ENCODE measurements at regions not wholly inside any gene's neighbourhood (a gene's known extent, or its start where the extent isn't known, plus 50 kb on each side); places are given as distances from the start of the nearest gene placed in this dataset.
A peak's percentile ranks its signal among the peaks of the same experiment; 100 is the strongest.

DNA sequence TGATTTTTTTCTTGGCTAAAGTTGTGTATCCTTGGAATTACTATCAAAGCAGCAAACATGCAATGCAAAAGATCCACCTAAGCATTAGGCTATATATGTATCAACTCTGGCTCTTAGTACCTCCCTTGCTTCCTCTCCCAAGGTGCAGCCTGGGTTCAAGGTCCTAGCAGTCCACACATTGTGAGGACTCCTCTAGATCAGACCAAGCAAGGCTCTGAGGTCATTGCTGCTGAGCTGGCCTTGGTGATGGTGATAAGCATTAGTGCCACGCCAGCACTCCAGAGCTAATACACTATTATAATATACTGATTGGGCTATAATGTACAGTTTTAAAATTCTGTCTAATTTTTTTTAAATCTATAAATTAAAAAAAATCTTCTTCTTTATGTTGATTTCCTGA lies 196.9 kb upstream of the BTG1 start:
- WGBS (ENCODE audit: insufficient coverage), result no CpG with 5 or more reads among the region's 1 CpG

DNA sequence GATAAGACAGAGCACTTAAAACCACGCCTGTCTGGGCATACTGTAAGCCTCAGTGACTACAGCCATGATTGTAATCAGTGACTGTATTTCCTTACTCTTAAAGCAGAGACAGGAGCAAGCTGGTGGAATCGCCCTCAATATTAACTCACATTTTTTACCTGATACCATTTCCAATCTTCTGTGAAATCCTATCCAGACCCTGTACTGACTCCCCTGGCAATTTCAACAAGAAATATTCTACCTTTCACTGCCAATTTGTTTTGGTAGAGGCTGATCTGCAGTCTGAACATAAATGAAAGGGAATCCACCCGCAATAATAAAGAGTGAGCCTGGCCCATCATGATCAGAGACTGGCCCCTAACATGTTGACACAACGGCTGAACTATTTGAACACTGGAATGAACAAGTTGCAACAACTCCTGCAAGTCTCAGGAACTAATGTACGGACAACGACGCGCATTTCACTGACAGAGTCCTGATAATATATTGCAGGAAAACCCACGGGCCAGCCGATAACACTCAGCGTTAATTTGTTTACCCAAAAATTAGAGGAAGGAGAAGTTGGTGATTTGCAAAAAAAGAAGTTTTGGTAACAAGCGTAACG lies 195.5 kb upstream of the BTG1 start:
- 84% methylated on average over 9 of the region's 13 CpGs for WGBS (ENCODE audit: insufficient coverage)
- H3K9me3 ChIP-seq (replicated peaks; ENCODE audit: control insufficient read depth, low read depth, low read length), result no peaks in the 10 kb centered on the region
- no peak overlapping the region for H3K27ac ChIP-seq (ENCODE audit: low read length)
- H3K4me3 ChIP-seq (ENCODE audit: low read length), result no peak overlapping the region
- H3K36me3 ChIP-seq (ENCODE audit: control insufficient read depth, insufficient read depth, low read length), result no peaks in the 10 kb centered on the region
- DNase-seq, result no peak
- no peaks in the 10 kb centered on the region for H3K4me1 ChIP-seq (ENCODE audit: control insufficient read depth, insufficient read depth, low read length)
- no peaks in the 10 kb centered on the region for H3K27me3 ChIP-seq (ENCODE audit: control insufficient read depth, insufficient read depth, low read length)

More for the DNA sequence above, 196.9 kb upstream of the BTG1 start:
- Histone ChIP-seq H3K27ac (ENCODE audit: low read length) (no peak overlapping the region), H3K36me3 (ENCODE audit: control insufficient read depth, insufficient read depth, low read length) (no peaks in the 10 kb centered on the region), H3K4me1 (ENCODE audit: control insufficient read depth, insufficient read depth, low read length) (no peaks in the 10 kb centered on the region), H3K4me3 (ENCODE audit: low read length) (no peak overlapping the region), H3K9me3 (replicated peaks; ENCODE audit: control insufficient read depth, low read depth, low read length) (no peaks in the 10 kb centered on the region), H3K27me3 (ENCODE audit: control insufficient read depth, insufficient read depth, low read length) (no peaks in the 10 kb centered on the region)
- no peak for DNase-seq

DNA sequence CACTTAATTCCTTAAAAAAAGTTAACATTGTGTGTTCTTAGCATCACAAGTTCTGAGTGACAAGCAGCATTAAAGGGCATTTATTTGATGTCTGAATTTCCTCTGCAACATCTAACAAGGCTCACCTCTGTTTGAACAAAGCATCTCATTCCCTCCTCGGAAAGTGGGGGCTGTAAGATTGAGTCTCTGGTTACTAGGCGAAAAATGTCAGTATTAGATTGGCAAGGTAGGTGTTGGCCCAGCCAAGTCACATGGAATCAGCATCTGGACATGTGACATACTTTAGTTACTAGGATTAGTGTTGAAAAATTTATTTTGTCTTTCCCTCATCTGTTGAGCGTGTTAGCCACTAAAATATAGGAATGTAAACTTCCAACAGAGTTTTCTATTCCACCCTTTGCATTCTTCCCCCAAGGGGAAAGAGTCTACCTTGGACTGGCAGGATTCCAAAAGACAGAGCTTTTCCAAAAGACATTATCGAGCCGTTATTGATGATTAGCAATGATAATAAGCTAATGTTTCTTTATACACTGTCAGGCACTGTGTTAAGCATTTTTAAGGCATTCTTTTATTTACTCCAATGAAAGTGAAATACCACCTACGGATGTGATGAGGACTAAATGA lies 194.9 kb upstream of the BTG1 start:
- H3K36me3 ChIP-seq (ENCODE audit: control insufficient read depth, insufficient read depth, low read length), result no peaks in the 10 kb centered on the region
- H3K4me1 ChIP-seq (ENCODE audit: control insufficient read depth, insufficient read depth, low read length), result no peaks in the 10 kb centered on the region
- no peak overlapping the region for H3K4me3 ChIP-seq (ENCODE audit: low read length)
- DNase-seq, result no peak
- no peaks in the 10 kb centered on the region for H3K9me3 ChIP-seq (replicated peaks; ENCODE audit: control insufficient read depth, low read depth, low read length)
- 100% methylated on average over 1 of the region's 6 CpGs for WGBS (ENCODE audit: insufficient coverage)
- no peak overlapping the region for H3K27ac ChIP-seq (ENCODE audit: low read length)
- no peaks in the 10 kb centered on the region for H3K27me3 ChIP-seq (ENCODE audit: control insufficient read depth, insufficient read depth, low read length)

DNA sequence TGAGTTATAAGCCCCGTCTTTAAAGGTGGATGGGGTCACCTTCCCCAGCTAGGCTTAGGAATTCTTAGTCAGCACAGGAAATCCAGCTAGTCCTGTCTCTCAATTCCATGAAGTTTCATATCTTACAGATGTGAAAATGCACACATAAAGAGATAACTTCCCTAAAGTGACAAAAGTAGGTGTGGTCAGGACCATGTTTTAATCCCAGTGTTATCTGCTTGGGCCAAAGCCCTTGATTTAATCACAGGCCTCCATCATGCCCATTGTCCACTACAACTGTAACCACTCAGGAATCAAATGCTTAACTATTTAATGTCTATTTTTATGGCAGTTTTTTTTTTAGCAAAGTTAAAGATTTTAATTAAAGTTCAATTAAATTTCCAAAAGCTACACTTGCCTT lies 194.4 kb upstream of the BTG1 start:
- Histone ChIP-seq H3K4me1 (ENCODE audit: control insufficient read depth, insufficient read depth, low read length) (no peaks in the 10 kb centered on the region), H3K36me3 (ENCODE audit: control insufficient read depth, insufficient read depth, low read length) (no peaks in the 10 kb centered on the region), H3K27ac (ENCODE audit: low read length) (no peak overlapping the region), H3K9me3 (replicated peaks; ENCODE audit: control insufficient read depth, low read depth, low read length) (no peaks in the 10 kb centered on the region), H3K4me3 (ENCODE audit: low read length) (no peak overlapping the region), H3K27me3 (ENCODE audit: control insufficient read depth, insufficient read depth, low read length) (no peaks in the 10 kb centered on the region)
- no peak for DNase-seq
- WGBS (ENCODE audit: insufficient coverage), result no CpG with 5 or more reads among the region's 1 CpG

DNA sequence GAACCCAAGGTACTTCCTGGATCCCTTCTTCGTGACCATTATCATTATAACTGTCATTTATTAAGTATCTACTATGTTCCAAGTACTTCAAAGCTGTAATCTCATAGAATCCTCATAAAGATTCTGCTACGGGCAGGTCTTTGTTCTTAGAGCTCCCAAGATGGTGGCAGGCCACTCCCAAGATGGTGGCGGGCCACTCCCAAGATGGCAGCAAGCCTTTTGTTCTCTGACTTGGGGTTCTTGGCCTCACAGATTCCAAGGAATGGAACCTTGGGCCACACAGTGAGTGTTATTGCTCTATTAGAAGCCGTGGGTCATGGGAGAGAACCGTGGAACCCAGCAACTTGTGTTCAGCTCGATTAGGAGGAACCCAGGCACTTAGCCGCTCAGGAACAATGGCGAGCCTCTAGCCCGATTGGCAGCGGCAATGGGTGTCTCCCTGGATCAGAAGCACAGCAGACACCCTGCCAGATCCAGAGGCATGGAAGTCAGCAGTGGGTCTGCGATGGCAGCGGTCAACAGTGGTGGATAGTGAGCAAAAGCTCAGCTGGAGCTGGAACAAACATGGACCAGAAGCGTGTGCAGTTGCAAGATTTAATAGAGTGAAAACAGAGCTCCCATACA lies 193.7 kb upstream of the BTG1 start:
- Histone ChIP-seq H3K4me1 (ENCODE audit: control insufficient read depth, insufficient read depth, low read length) (no peaks in the 10 kb centered on the region), H3K4me3 (ENCODE audit: low read length) (no peak overlapping the region), H3K27me3 (ENCODE audit: control insufficient read depth, insufficient read depth, low read length) (no peaks in the 10 kb centered on the region), H3K27ac (ENCODE audit: low read length) (no peak overlapping the region), H3K36me3 (ENCODE audit: control insufficient read depth, insufficient read depth, low read length) (no peaks in the 10 kb centered on the region), H3K9me3 (replicated peaks; ENCODE audit: control insufficient read depth, low read depth, low read length) (no peaks in the 10 kb centered on the region)
- 95% methylated on average over 12 of the region's 13 CpGs for WGBS (ENCODE audit: insufficient coverage)
- no peak for DNase-seq

DNA sequence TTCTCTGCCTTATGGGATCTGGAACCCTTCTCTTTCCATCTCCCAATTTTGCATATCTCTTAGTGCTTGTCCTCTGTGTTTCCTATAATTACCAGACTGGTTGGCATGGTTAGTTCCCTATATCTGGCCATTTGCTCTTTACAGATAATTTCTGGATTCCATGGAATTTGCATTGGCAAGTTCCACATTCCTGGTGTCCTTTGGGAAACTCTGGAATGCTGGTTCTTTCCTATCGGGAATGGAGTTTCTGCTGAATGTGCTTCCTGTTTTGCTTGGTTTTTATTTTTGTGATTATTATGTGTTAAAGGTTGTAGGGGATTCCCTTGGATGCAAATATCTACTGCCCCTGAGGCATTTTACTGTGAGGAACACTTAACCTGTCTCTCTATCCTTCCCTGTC lies 193.0 kb upstream of the BTG1 start:
- Histone ChIP-seq H3K27ac (ENCODE audit: low read length) (no peak overlapping the region), H3K9me3 (replicated peaks; ENCODE audit: control insufficient read depth, low read depth, low read length) (no peaks in the 10 kb centered on the region), H3K36me3 (ENCODE audit: control insufficient read depth, insufficient read depth, low read length) (no peaks in the 10 kb centered on the region), H3K4me3 (ENCODE audit: low read length) (no peak overlapping the region), H3K27me3 (ENCODE audit: control insufficient read depth, insufficient read depth, low read length) (no peaks in the 10 kb centered on the region), H3K4me1 (ENCODE audit: control insufficient read depth, insufficient read depth, low read length) (no peaks in the 10 kb centered on the region)
- WGBS (ENCODE audit: insufficient coverage), result no CpG with 5 or more reads among the region's 1 CpG
- DNase-seq, result peak; percentile 14

DNA sequence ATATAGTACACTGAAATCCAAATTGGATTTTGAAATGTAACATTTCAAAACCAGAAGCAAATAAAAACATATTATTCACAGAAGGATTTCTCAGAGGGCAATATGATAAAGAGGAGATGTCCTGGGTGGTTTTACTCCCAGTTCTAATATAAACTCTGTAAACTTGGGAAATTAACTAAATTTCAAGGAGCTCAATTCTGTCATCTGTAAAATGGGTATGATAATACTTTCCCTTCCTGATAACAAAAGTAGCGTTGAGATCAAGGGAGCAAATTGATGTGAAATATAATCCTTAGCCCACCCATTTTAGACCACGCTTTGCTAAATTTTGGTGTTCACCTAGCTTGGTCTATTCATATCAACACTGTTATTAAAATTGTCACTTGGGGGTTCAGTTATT lies 192.5 kb upstream of the BTG1 start:
- Histone ChIP-seq H3K36me3 (ENCODE audit: control insufficient read depth, insufficient read depth, low read length) (no peaks in the 10 kb centered on the region), H3K27ac (ENCODE audit: low read length) (no peak overlapping the region), H3K27me3 (ENCODE audit: control insufficient read depth, insufficient read depth, low read length) (no peaks in the 10 kb centered on the region), H3K4me3 (ENCODE audit: low read length) (no peak overlapping the region), H3K9me3 (replicated peaks; ENCODE audit: control insufficient read depth, low read depth, low read length) (no peaks in the 10 kb centered on the region), H3K4me1 (ENCODE audit: control insufficient read depth, insufficient read depth, low read length) (no peaks in the 10 kb centered on the region)
- no CpG with 5 or more reads among the region's 2 CpGs for WGBS (ENCODE audit: insufficient coverage)
- no peak for DNase-seq

DNA sequence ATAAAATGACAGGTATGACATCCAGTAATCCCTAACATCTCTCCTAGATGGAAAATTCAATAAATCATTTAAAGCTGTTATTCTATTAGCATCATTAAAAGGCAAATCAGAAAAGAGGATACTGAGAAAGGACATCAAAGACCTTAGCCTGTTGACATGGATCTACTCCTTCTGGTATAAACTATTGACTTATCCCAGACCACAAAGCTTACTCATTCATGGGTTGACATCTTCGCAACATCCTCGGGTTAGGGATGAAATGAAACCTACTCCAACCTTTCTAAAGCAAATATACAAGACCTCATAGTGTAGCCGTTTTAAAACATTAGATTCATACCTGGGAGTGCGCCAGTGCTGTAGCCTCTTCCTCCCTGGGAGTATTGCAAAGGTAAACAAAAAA lies 191.5 kb upstream of the BTG1 start:
- no peaks in the 10 kb centered on the region for H3K27me3 ChIP-seq (ENCODE audit: control insufficient read depth, insufficient read depth, low read length)
- no peak overlapping the region for H3K27ac ChIP-seq (ENCODE audit: low read length)
- no CpG with 5 or more reads among the region's 4 CpGs for WGBS (ENCODE audit: insufficient coverage)
- no peak for DNase-seq
- no peak overlapping the region for H3K4me3 ChIP-seq (ENCODE audit: low read length)
- no peaks in the 10 kb centered on the region for H3K4me1 ChIP-seq (ENCODE audit: control insufficient read depth, insufficient read depth, low read length)
- H3K36me3 ChIP-seq (ENCODE audit: control insufficient read depth, insufficient read depth, low read length), result no peaks in the 10 kb centered on the region
- no peaks in the 10 kb centered on the region for H3K9me3 ChIP-seq (replicated peaks; ENCODE audit: control insufficient read depth, low read depth, low read length)

DNA sequence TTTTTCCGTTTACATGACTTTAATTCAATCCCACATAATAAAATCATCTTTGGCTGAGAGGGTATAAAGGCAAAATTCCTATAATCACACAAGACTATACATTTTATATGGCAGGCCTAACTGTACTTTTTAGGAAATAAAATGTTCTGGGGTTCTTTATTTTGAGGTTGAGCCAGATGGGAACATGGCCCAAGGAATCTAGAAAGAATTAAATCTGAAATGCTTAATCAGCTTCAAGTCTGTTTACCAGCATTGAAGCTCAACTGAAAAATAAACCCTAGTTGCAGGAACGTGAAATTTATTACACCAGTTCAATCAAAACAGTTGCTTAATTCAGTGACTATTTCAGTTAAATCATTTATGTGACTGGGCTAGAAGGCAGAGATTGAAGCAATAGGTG lies 191.0 kb upstream of the BTG1 start:
- peak overlapping the region; percentile 60 for H3K27ac ChIP-seq (ENCODE audit: low read length)
- DNase-seq, result no peak
- no peaks in the 10 kb centered on the region for H3K4me1 ChIP-seq (ENCODE audit: control insufficient read depth, insufficient read depth, low read length)
- no peaks in the 10 kb centered on the region for H3K9me3 ChIP-seq (replicated peaks; ENCODE audit: control insufficient read depth, low read depth, low read length)
- no peaks in the 10 kb centered on the region for H3K27me3 ChIP-seq (ENCODE audit: control insufficient read depth, insufficient read depth, low read length)
- no CpG with 5 or more reads among the region's 2 CpGs for WGBS (ENCODE audit: insufficient coverage)
- no peaks in the 10 kb centered on the region for H3K36me3 ChIP-seq (ENCODE audit: control insufficient read depth, insufficient read depth, low read length)
- no peak overlapping the region for H3K4me3 ChIP-seq (ENCODE audit: low read length)

DNA sequence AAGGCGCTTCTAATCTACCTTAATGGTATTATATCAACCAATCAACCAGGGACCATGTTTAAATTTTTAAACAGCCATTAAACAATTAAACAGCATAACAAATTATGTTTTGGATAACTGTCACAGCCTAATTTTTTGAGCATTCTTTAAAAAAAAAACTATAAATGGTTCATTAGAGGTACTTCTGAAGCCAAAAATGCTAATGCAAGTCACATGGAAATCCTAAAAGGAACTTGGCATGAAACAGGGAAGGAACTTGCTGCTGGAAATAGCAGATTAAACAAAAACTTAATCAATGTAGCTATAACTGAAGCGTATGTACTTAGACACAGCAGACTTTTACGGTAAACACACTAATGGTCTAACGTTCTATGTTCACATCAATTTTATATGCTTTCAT lies 190.2 kb upstream of the BTG1 start:
- peak; percentile 48 for DNase-seq
- no peak overlapping the region for H3K4me3 ChIP-seq (ENCODE audit: low read length)
- H3K4me1 ChIP-seq (ENCODE audit: control insufficient read depth, insufficient read depth, low read length), result no peaks in the 10 kb centered on the region
- no peaks in the 10 kb centered on the region for H3K9me3 ChIP-seq (replicated peaks; ENCODE audit: control insufficient read depth, low read depth, low read length)
- H3K27ac ChIP-seq (ENCODE audit: low read length), result no peak overlapping the region
- 30% methylated on average over 2 of the region's 4 CpGs for WGBS (ENCODE audit: insufficient coverage)
- no peaks in the 10 kb centered on the region for H3K27me3 ChIP-seq (ENCODE audit: control insufficient read depth, insufficient read depth, low read length)
- no peaks in the 10 kb centered on the region for H3K36me3 ChIP-seq (ENCODE audit: control insufficient read depth, insufficient read depth, low read length)

All from muscle of leg (tissue), 3 donors.